GM13976 (cell line): ENCODE measurements at regions not wholly inside any gene's neighbourhood (a gene's known extent, or its start where the extent isn't known, plus 50 kb on each side); places are given as distances from the start of the nearest gene placed in this dataset.

ENCODE experiments used
- DNase-seq: peaks from one replicate; pipeline ENCODE4 v3.0.0; 2012; ENCODE audit warnings: low spot score
- CTCF ChIP-seq: IDR thresholded peaks from 2 replicates; pipeline ENCODE4 v1.5.1; 2012; ENCODE audit warnings: borderline replicate concordance, mild to moderate bottlenecking; ENCODE audit not compliant: insufficient read depth; ENCODE audit errors: extremely low read depth, missing control alignments, control extremely low read depth
- in situ Hi-C: fragments of 300-500 bp; cut with MboI; formaldehyde crosslinking; loops from one replicate; pipeline ENCODE4 v1.12.0; 2022; ENCODE audit warnings: low sequenced_read_pairs, mixed read lengths, inconsistent platforms; ENCODE audit not compliant: unreplicated experiment

- no peak for DNase-seq
- in situ Hi-C loops: no loop called here
- TF ChIP-seq CTCF: no peak
Measured at GRCh38 chr19:28730791-28731512, 482.0 kb downstream of the UQCRFS1 start.

- no peak for TF ChIP-seq CTCF
- no peak for DNase-seq
- in situ Hi-C loops: no loop called here
Measured at GRCh38 chr19:28727480-28728159, 485.3 kb downstream of the UQCRFS1 start.

- no peak for TF ChIP-seq CTCF
- no peak for DNase-seq
- in situ Hi-C loops: no loop called here
Measured at GRCh38 chr19:28726533-28727479, 486.1 kb downstream of the UQCRFS1 start.

GRCh38 chr19:28718909-28719308, 494.0 kb downstream of the UQCRFS1 start:
- TF ChIP-seq CTCF: no peak
- no peak for DNase-seq
- in situ Hi-C loops: no loop called here

- TF ChIP-seq CTCF: no peak
- no peak for DNase-seq
- in situ Hi-C loops: no loop called here
Measured at GRCh38 chr19:28715157-28715556, 497.8 kb downstream of the UQCRFS1 start.

GRCh38 chr19:28711411-28711810, 501.5 kb downstream of the UQCRFS1 start:
- TF ChIP-seq CTCF: no peak
- in situ Hi-C loops: no loop called here
- DNase-seq: no peak
